Thyroid gland (tissue), 4 donors: ENCODE measurements at regions not wholly inside any gene's neighbourhood (a gene's known extent, or its start where the extent isn't known, plus 50 kb on each side); places are given as distances from the start of the nearest gene placed in this dataset.

Source experiments
- DNase-seq, 2 donors: peaks; one replicate each; pipeline ENCODE4 v3.0.0-alpha.2; 2019
- H3K27ac ChIP-seq, 3 donors: fragments of 200-600 bp; sonication (generic); 1 replicate in 2 of 3; 2 replicates in 1 of 3; pipeline ENCODE4 v1.5.1; 2016 to 2019; ENCODE audit warnings: mild to moderate bottlenecking in 1 of 3, moderate library complexity in 1 of 3
- H3K27me3 ChIP-seq: fragments of 200-600 bp; sonication (generic); one replicate; pipeline ENCODE4 v1.5.1; 2019
- H3K36me3 ChIP-seq, 2 donors: fragments of 200-600 bp; sonication (generic); one replicate each; pipeline ENCODE4 v1.5.1; 2016 to 2019
- H3K4me1 ChIP-seq, 2 donors: fragments of 200-600 bp; sonication (generic); one replicate each; pipeline ENCODE4 v1.5.1; 2017 to 2019
- H3K4me3 ChIP-seq, 3 donors: fragments of 200-600 bp; sonication (generic); replicated peaks in 1 of 3; 1 replicate in 2 of 3; 2 replicates in 1 of 3; pipeline ENCODE4 v1.5.1; 2016; ENCODE audit warnings: mild to moderate bottlenecking in 1 of 3
- H3K9me3 ChIP-seq: fragments of 200-600 bp; sonication (generic); one replicate; pipeline ENCODE4 v1.5.1; 2017
- CTCF ChIP-seq, 6 experiments: fragments of 200-600 bp in 3 of 6; fragments of 450-650 bp in 3 of 6; sonication (generic) in 3 of 6; IDR thresholded peaks; one replicate each; pipeline ENCODE4 v1.5.1; 2016 to 2019; ENCODE audit warnings: antibody characterized with exemption in 6 of 6, mild to moderate bottlenecking in 2 of 6, inconsistent platforms in 1 of 6, moderate library complexity in 1 of 6
- POLR2A ChIP-seq, 2 donors: fragments of 450-650 bp; IDR thresholded peaks; one replicate each; pipeline ENCODE4 v1.6.1; 2017; ENCODE audit warnings: antibody characterized with exemption in 2 of 2, mild to moderate bottlenecking in 2 of 2, moderate library complexity in 1 of 2
- WGBS, 2 donors: methylation state at CpG; one replicate each; pipeline ENCODE4 v1.1.5; 2017; 5-methylcytosine and 5-hydroxymethylcytosine counted together
- intact Hi-C: fragments of 100-400 bp; cut with DNase I; formaldehyde crosslinking; loops from one replicate; pipeline ENCODE4 v1.15.1; 2023

GRCh38 chr14:59037086-59037485 lies 151.4 kb upstream of the DAAM1 start:
- Histone ChIP-seq H3K36me3 (no peaks in the 10 kb centered on the region), H3K4me3 (no peak overlapping the region), H3K27ac (no peak overlapping the region), H3K4me1 (no peaks in the 10 kb centered on the region), H3K9me3 (no peaks in the 10 kb centered on the region), H3K27me3 (no peaks in the 10 kb centered on the region)
- intact Hi-C loops: no loop called here
- 63 to 88% methylated on average over 3 of the region's 3 CpGs for WGBS, 2 donors
- no peak for DNase-seq
- TF ChIP-seq CTCF (IDR thresholded peaks at IDR 0.05): no peak
- TF ChIP-seq POLR2A (IDR thresholded peaks at IDR 0.05): no peak

GRCh38 chr14:59037620-59038019 lies 150.8 kb upstream of the DAAM1 start:
- intact Hi-C loops: no loop called here
- H3K4me3 ChIP-seq: no peak overlapping the region
- no peaks in the 10 kb centered on the region for H3K9me3 ChIP-seq
- no peak for DNase-seq
- H3K27me3 ChIP-seq: no peaks in the 10 kb centered on the region
- no peak overlapping the region for H3K27ac ChIP-seq
- no peaks in the 10 kb centered on the region for H3K4me1 ChIP-seq
- WGBS, 2 donors: 92% methylated on average over 4 of the region's 4 CpGs
- TF ChIP-seq CTCF (IDR thresholded peaks at IDR 0.05) (no peak), POLR2A (IDR thresholded peaks at IDR 0.05) (no peak)
- H3K36me3 ChIP-seq: no peaks in the 10 kb centered on the region

- Histone ChIP-seq H3K4me1 (no peaks in the 10 kb centered on the region), H3K27me3 (no peaks in the 10 kb centered on the region), H3K4me3 (no peak overlapping the region), H3K9me3 (no peaks in the 10 kb centered on the region), H3K36me3 (no peaks in the 10 kb centered on the region), H3K27ac (no peak overlapping the region)
- 94 to 96% methylated on average over 4 of the region's 4 CpGs for WGBS, 2 donors
- DNase-seq: no peak
- intact Hi-C loops: no loop called here
- no peak for TF ChIP-seq POLR2A (IDR thresholded peaks at IDR 0.05)
- TF ChIP-seq CTCF (IDR thresholded peaks at IDR 0.05): no peak
Measured at GRCh38 chr14:59038746-59039145, 149.7 kb upstream of the DAAM1 start.

- no peaks in the 10 kb centered on the region for H3K9me3 ChIP-seq
- DNase-seq: no peak
- no peaks in the 10 kb centered on the region for H3K36me3 ChIP-seq
- 95 to 97% methylated on average over 3 of the region's 3 CpGs for WGBS, 2 donors
- no peaks in the 10 kb centered on the region for H3K27me3 ChIP-seq
- no peak overlapping the region for H3K27ac ChIP-seq
- H3K4me3 ChIP-seq: no peak overlapping the region
- no peaks in the 10 kb centered on the region for H3K4me1 ChIP-seq
- intact Hi-C loops: no loop called here
- no peak for TF ChIP-seq POLR2A (IDR thresholded peaks at IDR 0.05)
- TF ChIP-seq CTCF (IDR thresholded peaks at IDR 0.05): no peak
Measured at GRCh38 chr14:59041308-59041707, 147.2 kb upstream of the DAAM1 start.

GRCh38 chr14:59044707-59045106 lies 143.8 kb upstream of the DAAM1 start:
- intact Hi-C loops: no loop called here
- H3K9me3 ChIP-seq: no peaks in the 10 kb centered on the region
- H3K27ac ChIP-seq: no peak overlapping the region
- no peaks in the 10 kb centered on the region for H3K36me3 ChIP-seq
- H3K4me3 ChIP-seq: no peak overlapping the region
- H3K27me3 ChIP-seq: no peaks in the 10 kb centered on the region
- no peak for DNase-seq
- 85 to 90% methylated on average over 6 of the region's 6 CpGs for WGBS, 2 donors
- TF ChIP-seq POLR2A (IDR thresholded peaks at IDR 0.05): no peak
- no peak for TF ChIP-seq CTCF (IDR thresholded peaks at IDR 0.05)
- no peaks in the 10 kb centered on the region for H3K4me1 ChIP-seq
